GM12874 (cell line): ENCODE measurements at regions not wholly inside any gene's neighbourhood (a gene's known extent, or its start where the extent isn't known, plus 50 kb on each side); places are given as distances from the start of the nearest gene placed in this dataset.

Source experiments
- CTCF ChIP-seq: IDR thresholded peaks from 2 replicates; pipeline ENCODE4 v1.5.1; 2011; ENCODE audit warnings: low read depth, mild to moderate bottlenecking, control low read depth, low read length, moderate library complexity; ENCODE audit not compliant: insufficient read depth

GRCh38 chr11:43223026-43223425 lies 88.8 kb upstream of the API5 start:
- no peak for TF ChIP-seq CTCF

- no peak for TF ChIP-seq CTCF
Measured at GRCh38 chr11:43234881-43235280, 76.9 kb upstream of the API5 start.

GRCh38 chr11:43238341-43238740 lies 73.5 kb upstream of the API5 start:
- no peak for TF ChIP-seq CTCF

GRCh38 chr11:43239791-43240190 lies 72.0 kb upstream of the API5 start:
- TF ChIP-seq CTCF, result no peak

- no peak for TF ChIP-seq CTCF
Measured at GRCh38 chr11:43242401-43242800, 69.4 kb upstream of the API5 start.

- no peak for TF ChIP-seq CTCF
Measured at GRCh38 chr11:43243927-43244326, 67.9 kb upstream of the API5 start.

GRCh38 chr11:43245466-43245865 lies 66.3 kb upstream of the API5 start:
- no peak for TF ChIP-seq CTCF

- no peak for TF ChIP-seq CTCF
Measured at GRCh38 chr11:43250309-43250708, 61.5 kb upstream of the API5 start.
